Trophoblast cell (in vitro differentiated cells and primary cell): ENCODE measurements at regions not wholly inside any gene's neighbourhood (a gene's known extent, or its start where the extent isn't known, plus 50 kb on each side); places are given as distances from the start of the nearest gene placed in this dataset.
A peak's percentile ranks its signal among the peaks of the same experiment; 100 is the strongest.

Experiments
- DNase-seq, 2 donors: peaks; one replicate each; pipeline ENCODE4 v3.0.0-alpha.2; 2016
- H2AFZ ChIP-seq: 2 replicates; pipeline ENCODE4 v1.6.1; 2013; ENCODE audit warnings: low read length, moderate library complexity, mild to moderate bottlenecking; ENCODE audit not compliant: insufficient read depth, poor library complexity
- H2AK5ac ChIP-seq: 2 replicates; pipeline ENCODE4 v1.6.1; 2013; ENCODE audit warnings: mild to moderate bottlenecking, low read length
- H2BK120ac ChIP-seq: 2 replicates; pipeline ENCODE4 v1.6.1; 2013; ENCODE audit warnings: low read length, mild to moderate bottlenecking, moderate library complexity; ENCODE audit not compliant: insufficient read depth, poor library complexity
- H2BK12ac ChIP-seq: 2 replicates; pipeline ENCODE4 v1.6.1; 2013; ENCODE audit warnings: mild to moderate bottlenecking, low read length, moderate library complexity
- H2BK5ac ChIP-seq: 2 replicates; pipeline ENCODE4 v1.6.1; 2013; ENCODE audit warnings: low read length, low read depth, moderate library complexity, mild to moderate bottlenecking; ENCODE audit not compliant: poor library complexity
- H3K14ac ChIP-seq: 2 replicates; pipeline ENCODE4 v1.6.1; 2013; ENCODE audit warnings: mild to moderate bottlenecking, low read length
- H3K18ac ChIP-seq: 2 replicates; pipeline ENCODE4 v1.6.1; 2013; ENCODE audit warnings: mild to moderate bottlenecking, low read length
- H3K23ac ChIP-seq: 2 replicates; pipeline ENCODE4 v1.6.1; 2013; ENCODE audit warnings: low read length
- H3K27ac ChIP-seq: 2 replicates; pipeline ENCODE4 v1.5.1; 2013; ENCODE audit warnings: low read depth, mild to moderate bottlenecking, inconsistent platforms, low read length, moderate library complexity
- H3K27me3 ChIP-seq: 2 replicates; pipeline ENCODE4 v1.6.1; 2013; ENCODE audit warnings: inconsistent platforms, mild to moderate bottlenecking, low read length, moderate library complexity; ENCODE audit not compliant: insufficient read depth
- H3K36me3 ChIP-seq, 2 experiments: 1 replicate in 1 of 2; 2 replicates in 1 of 2; pipeline ENCODE4 v1.6.1; 2013; ENCODE audit warnings: low read length in 2 of 2, mild to moderate bottlenecking in 2 of 2, moderate library complexity in 1 of 2; ENCODE audit not compliant: insufficient read depth in 2 of 2, control insufficient read depth in 1 of 2
- H3K4ac ChIP-seq: 2 replicates; pipeline ENCODE4 v1.6.1; 2013; ENCODE audit warnings: low read depth, mild to moderate bottlenecking, low read length, moderate library complexity
- H3K4me1 ChIP-seq, 2 experiments: 1 replicate in 1 of 2; 2 replicates in 1 of 2; pipeline ENCODE4 v1.6.1; 2013; ENCODE audit warnings: low read length in 2 of 2, mild to moderate bottlenecking in 2 of 2, moderate library complexity in 1 of 2; ENCODE audit not compliant: insufficient read depth in 2 of 2, control insufficient read depth in 1 of 2
- H3K4me2 ChIP-seq: 2 replicates; pipeline ENCODE4 v1.6.1; 2013; ENCODE audit warnings: inconsistent platforms, mild to moderate bottlenecking, low read length, moderate library complexity
- H3K4me3 ChIP-seq: 2 replicates; pipeline ENCODE4 v1.5.1; 2013; ENCODE audit warnings: mild to moderate bottlenecking, low read depth, low read length, inconsistent platforms
- H3K79me1 ChIP-seq: one replicate; pipeline ENCODE4 v1.6.1; 2013; ENCODE audit warnings: low read length
- H3K79me2 ChIP-seq: 2 replicates; pipeline ENCODE4 v1.6.1; 2013; ENCODE audit warnings: low read length, mild to moderate bottlenecking; ENCODE audit not compliant: control insufficient read depth, insufficient read depth, poor library complexity
- H3K9ac ChIP-seq: 2 replicates; pipeline ENCODE4 v1.6.1; 2013; ENCODE audit warnings: mild to moderate bottlenecking, low read length
- H3K9me3 ChIP-seq: 2 replicates; pipeline ENCODE4 v1.6.1; 2013; ENCODE audit warnings: low read depth, mild to moderate bottlenecking, control low read depth, inconsistent platforms, low read length; ENCODE audit not compliant: insufficient read depth
- H4K12ac ChIP-seq: 2 replicates; pipeline ENCODE4 v1.6.1; 2013; ENCODE audit warnings: low read depth, mild to moderate bottlenecking, low read length, moderate library complexity
- H4K8ac ChIP-seq: 2 replicates; pipeline ENCODE4 v1.6.1; 2013; ENCODE audit warnings: low read depth, mild to moderate bottlenecking, low read length, moderate library complexity
- H4K91ac ChIP-seq: one replicate; pipeline ENCODE4 v1.6.1; 2013; ENCODE audit warnings: low read depth, mild to moderate bottlenecking, low read length, moderate library complexity
- WGBS: extraction: QIAGEN DNeasy Blood & Tissue Kit; methylation state at CpG from one replicate; pipeline ENCODE4 v1.1.7; 2013; ENCODE audit warnings: missing lambda C conversion rate; ENCODE audit not compliant: insufficient read length, insufficient coverage; ENCODE audit errors: extremely low coverage; 5-methylcytosine and 5-hydroxymethylcytosine counted together

GRCh38 chr12:116372815-116373214 is 95.3 kb upstream of the MED13L start:
- Histone ChIP-seq H2AFZ (no peak overlapping the region), H3K18ac (no peak overlapping the region), H3K23ac (no peak overlapping the region), H3K27ac (no peak overlapping the region), H4K12ac (no peak overlapping the region), H3K14ac (no peak overlapping the region), H3K79me2 (no peaks in the 10 kb centered on the region), H4K8ac (no peak overlapping the region), H2BK12ac (peak overlapping the region; percentile 9), H2AK5ac (no peak overlapping the region), H3K9ac (no peak overlapping the region), H3K4me2 (no peak overlapping the region), H3K4ac (no peak overlapping the region), H3K9me3 (peaks cover 8% of the 10 kb centered on the region), H3K79me1 (peaks cover 18% of the 10 kb centered on the region), H2BK120ac (no peak overlapping the region), H4K91ac (no peak overlapping the region), H2BK5ac (no peak overlapping the region), H3K36me3 (no peaks in the 10 kb centered on the region), H3K4me3 (no peak overlapping the region), H3K27me3 (no peaks in the 10 kb centered on the region), H3K4me1 (peaks cover 13 to 17% of the 10 kb centered on the region in 2 experiments)
- DNase-seq = no peak
- no CpG with 5 or more reads among the region's 6 CpGs for WGBS

GRCh38 chr12:116373572-116374206 is 96.2 kb upstream of the MED13L start:
- no peak overlapping the region for H3K23ac ChIP-seq
- H3K9me3 ChIP-seq = peaks cover 8% of the 10 kb centered on the region
- H2BK5ac ChIP-seq = no peak overlapping the region
- no peak overlapping the region for H2BK120ac ChIP-seq
- H3K4me1 ChIP-seq = peaks cover 13 to 17% of the 10 kb centered on the region in 2 experiments
- H4K8ac ChIP-seq = no peak overlapping the region
- no peaks in the 10 kb centered on the region for H3K79me2 ChIP-seq
- no peak overlapping the region for H4K12ac ChIP-seq
- H3K27ac ChIP-seq = no peak overlapping the region
- no peak overlapping the region for H3K4me2 ChIP-seq
- no peak overlapping the region for H3K9ac ChIP-seq
- no peaks in the 10 kb centered on the region for H3K27me3 ChIP-seq
- H3K4me3 ChIP-seq = no peak overlapping the region
- peak overlapping the region; percentile 11 for H4K91ac ChIP-seq
- H3K4ac ChIP-seq = no peak overlapping the region
- H3K14ac ChIP-seq = no peak overlapping the region
- peak overlapping the region; percentile 3 for H2AFZ ChIP-seq
- no peak for DNase-seq
- no CpG with 5 or more reads among the region's 12 CpGs for WGBS
- peak overlapping the region; percentile 38 for H2BK12ac ChIP-seq
- peak overlapping the region; percentile 13 for H3K18ac ChIP-seq
- H2AK5ac ChIP-seq = peak overlapping the region; percentile 22
- peaks cover 17% of the 10 kb centered on the region for H3K79me1 ChIP-seq
- H3K36me3 ChIP-seq = no peaks in the 10 kb centered on the region

DNA sequence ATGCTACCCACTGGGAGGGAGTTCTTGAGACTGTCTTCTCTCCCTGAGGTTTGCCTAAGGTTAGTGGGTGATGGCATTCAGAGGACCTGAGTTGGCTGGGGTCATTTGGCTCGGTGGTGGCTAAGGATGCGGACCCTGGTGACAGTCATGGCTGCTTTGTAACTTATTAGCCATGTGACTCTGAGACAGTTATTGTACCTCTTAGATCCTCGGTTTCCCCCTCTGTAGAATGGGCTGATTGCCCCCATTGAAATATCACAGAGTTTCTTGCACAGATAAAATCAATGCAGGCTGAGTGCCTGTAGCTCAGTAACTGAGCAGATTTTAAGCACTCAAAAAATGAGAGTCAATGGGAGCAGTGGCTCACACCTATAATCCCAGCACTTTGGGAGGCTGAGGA is 96.7 kb upstream of the MED13L start:
- Histone ChIP-seq H3K14ac (no peak overlapping the region), H3K27ac (no peak overlapping the region)
- WGBS = no CpG with 5 or more reads among the region's 3 CpGs

DNA sequence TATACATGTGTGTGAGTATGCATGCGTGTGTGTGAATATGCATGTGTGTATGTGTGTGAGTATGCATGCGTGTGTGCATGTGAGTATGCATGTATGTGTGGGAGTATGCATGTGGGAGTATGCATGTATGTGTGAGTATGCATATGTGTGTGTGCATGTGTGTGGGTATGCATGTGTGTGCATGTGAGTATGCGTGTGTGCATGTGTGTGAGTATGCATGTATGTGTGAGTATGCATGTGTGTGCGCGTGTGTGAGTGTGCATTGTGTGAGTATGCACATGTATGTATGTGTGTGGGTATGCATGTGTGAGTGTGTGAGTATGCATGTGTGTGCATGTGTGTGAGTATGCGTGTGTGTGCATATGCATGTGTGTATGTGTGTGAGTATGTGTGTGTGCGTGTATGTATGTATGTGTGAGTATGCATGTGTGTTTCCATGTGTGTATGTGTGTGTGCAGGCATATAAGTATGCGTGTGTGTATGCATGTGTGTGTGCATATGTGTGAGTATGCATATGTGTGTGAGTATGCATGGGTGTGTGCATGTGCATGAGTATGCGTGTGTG is 97.9 kb upstream of the MED13L start:
- no peak overlapping the region for H3K4me2 ChIP-seq
- H3K9me3 ChIP-seq = peaks cover 8% of the 10 kb centered on the region
- H3K9ac ChIP-seq = no peak overlapping the region
- H3K23ac ChIP-seq = peak overlapping the region; percentile 22
- H3K4me1 ChIP-seq = peaks cover 10 to 17% of the 10 kb centered on the region in 2 experiments
- no peak overlapping the region for H2AFZ ChIP-seq
- peaks cover 10% of the 10 kb centered on the region for H3K79me1 ChIP-seq
- peak overlapping the region; percentile 4 for H3K4me3 ChIP-seq
- H2AK5ac ChIP-seq = no peak overlapping the region
- H2BK120ac ChIP-seq = no peak overlapping the region
- H3K79me2 ChIP-seq = no peaks in the 10 kb centered on the region
- no peaks in the 10 kb centered on the region for H3K36me3 ChIP-seq
- no CpG with 5 or more reads among the region's 9 CpGs for WGBS
- H2BK5ac ChIP-seq = no peak overlapping the region
- no peak overlapping the region for H4K91ac ChIP-seq
- no peak overlapping the region for H3K14ac ChIP-seq
- no peaks in the 10 kb centered on the region for H3K27me3 ChIP-seq
- H3K27ac ChIP-seq = no peak overlapping the region
- no peak overlapping the region for H3K4ac ChIP-seq
- no peak overlapping the region for H4K8ac ChIP-seq
- no peak overlapping the region for H3K18ac ChIP-seq
- DNase-seq = no peak
- H4K12ac ChIP-seq = no peak overlapping the region
- H2BK12ac ChIP-seq = no peak overlapping the region

More for the DNA sequence above, 96.7 kb upstream of the MED13L start:
- Histone ChIP-seq H3K36me3 (no peaks in the 10 kb centered on the region), H3K4me3 (no peak overlapping the region), H3K9ac (no peak overlapping the region), H4K12ac (no peak overlapping the region), H3K23ac (no peak overlapping the region), H4K91ac (no peak overlapping the region), H3K79me1 (peaks cover 15% of the 10 kb centered on the region), H3K4me1 (peaks cover 13 to 17% of the 10 kb centered on the region in 2 experiments), H2BK5ac (no peak overlapping the region), H2BK12ac (no peak overlapping the region), H2AFZ (no peak overlapping the region), H3K9me3 (peaks cover 8% of the 10 kb centered on the region), H3K18ac (no peak overlapping the region), H3K27me3 (no peaks in the 10 kb centered on the region), H3K4ac (no peak overlapping the region), H3K4me2 (no peak overlapping the region), H2BK120ac (no peak overlapping the region), H4K8ac (no peak overlapping the region), H2AK5ac (no peak overlapping the region), H3K79me2 (no peaks in the 10 kb centered on the region)
- peak in 1 of 2 donors; percentile 35 for DNase-seq
